GM19438 (cell line): ENCODE measurements at regions not wholly inside any gene's neighbourhood (a gene's known extent, or its start where the extent isn't known, plus 50 kb on each side); places are given as distances from the start of the nearest gene placed in this dataset.

Experiments
- ATAC-seq: cut with Tn5 transposase; IDR thresholded peaks from one replicate; pipeline ENCODE4 v1.9.1; 2021; ENCODE audit warnings: low read depth; ENCODE audit not compliant: unreplicated experiment

GRCh38 chr2:122875091-122875865 is 1119.8 kb downstream of the TSN start:
- ATAC-seq = no peak

GRCh38 chr2:122883849-122884248 is 1128.4 kb downstream of the TSN start:
- ATAC-seq = no peak

GRCh38 chr2:122884889-122885288 is 1129.4 kb downstream of the TSN start:
- ATAC-seq = no peak

GRCh38 chr2:122885436-122885835 is 1130.0 kb downstream of the TSN start:
- no peak for ATAC-seq

- ATAC-seq = no peak
These were observed 1131.2 kb downstream of the TSN start for GRCh38 chr2:122886479-122887145.

- ATAC-seq = no peak
These were observed 1125.5 kb upstream of the CNTNAP5 start for GRCh38 chr2:122899614-122900013.

- no peak for ATAC-seq
These were observed 1119.7 kb upstream of the CNTNAP5 start for GRCh38 chr2:122905431-122905830.

- ATAC-seq = no peak
These were observed 1116.9 kb upstream of the CNTNAP5 start for GRCh38 chr2:122908159-122908558.

GRCh38 chr2:122927197-122927596 is 1097.9 kb upstream of the CNTNAP5 start:
- no peak for ATAC-seq

- ATAC-seq = no peak
These were observed 1097.2 kb upstream of the CNTNAP5 start for GRCh38 chr2:122927710-122928557.

GRCh38 chr2:122929347-122929746 is 1095.7 kb upstream of the CNTNAP5 start:
- no peak for ATAC-seq

GRCh38 chr2:122935506-122935905 is 1089.6 kb upstream of the CNTNAP5 start:
- no peak for ATAC-seq

GRCh38 chr2:122939796-122940195 is 1085.3 kb upstream of the CNTNAP5 start:
- ATAC-seq = no peak

- ATAC-seq = no peak
These were observed 1075.6 kb upstream of the CNTNAP5 start for GRCh38 chr2:122949523-122949922.

- no peak for ATAC-seq
These were observed 1069.3 kb upstream of the CNTNAP5 start for GRCh38 chr2:122955776-122956175.

GRCh38 chr2:122960759-122961641 is 1064.1 kb upstream of the CNTNAP5 start:
- no peak for ATAC-seq

GRCh38 chr2:122966461-122966860 is 1058.6 kb upstream of the CNTNAP5 start:
- ATAC-seq = no peak

- ATAC-seq = no peak
These were observed 1047.5 kb upstream of the CNTNAP5 start for GRCh38 chr2:122977580-122977979.

GRCh38 chr2:122980671-122981070 is 1044.4 kb upstream of the CNTNAP5 start:
- ATAC-seq = no peak

GRCh38 chr2:122982936-122983335 is 1042.2 kb upstream of the CNTNAP5 start:
- no peak for ATAC-seq
